Colonic mucosa (tissue), 4 donors: ENCODE measurements at regions not wholly inside any gene's neighbourhood (a gene's known extent, or its start where the extent isn't known, plus 50 kb on each side); places are given as distances from the start of the nearest gene placed in this dataset.

ENCODE experiments used
- DNase-seq: peaks from one replicate; pipeline ENCODE4 v3.0.0-alpha.2; 2020
- H3K27ac ChIP-seq: fragments of 200-600 bp; one replicate; pipeline ENCODE4 v1.8.0; 2021
- H3K27me3 ChIP-seq: fragments of 200-600 bp; one replicate; pipeline ENCODE4 v1.8.0; 2021
- H3K36me3 ChIP-seq: fragments of 200-600 bp; one replicate; pipeline ENCODE4 v1.8.0; 2021
- H3K4me1 ChIP-seq: fragments of 200-600 bp; one replicate; pipeline ENCODE4 v1.8.0; 2021; ENCODE audit warnings: mild to moderate bottlenecking
- H3K4me3 ChIP-seq: fragments of 200-600 bp; one replicate; pipeline ENCODE4 v1.8.0; 2021
- H3K9ac ChIP-seq, 2 donors: one replicate each; pipeline ENCODE4 v1.7.0; 2013; ENCODE audit warnings: control low read depth in 2 of 2, low read depth in 2 of 2, low read length in 2 of 2
- H3K9me3 ChIP-seq: fragments of 200-600 bp; one replicate; pipeline ENCODE4 v1.8.0; 2021
- CTCF ChIP-seq: fragments of 200-600 bp; IDR thresholded peaks from one replicate; pipeline ENCODE4 v1.8.0; 2022; ENCODE audit warnings: antibody characterized with exemption, mild to moderate bottlenecking
- intact Hi-C: fragments of 100-400 bp; cut with DNase I; formaldehyde crosslinking; loops from one replicate; pipeline ENCODE4 v1.14.1; 2022
- donor health status: healthy.
- donor health status: DM: no; HTN: no; CAD: no.
- donor health status: DM: no; HTN: no; CAD: no.

- H3K4me3 ChIP-seq, result no peak overlapping the region
- H3K4me1 ChIP-seq, result no peaks in the 10 kb centered on the region
- H3K27me3 ChIP-seq, result no peaks in the 10 kb centered on the region
- no peak overlapping the region for H3K9ac ChIP-seq
- no peak for DNase-seq
- no peak overlapping the region for H3K27ac ChIP-seq
- no peak for TF ChIP-seq CTCF
- H3K9me3 ChIP-seq, result no peaks in the 10 kb centered on the region
- H3K36me3 ChIP-seq, result no peaks in the 10 kb centered on the region
- intact Hi-C loops, result no loop called here
Observed at GRCh38 chr2:20567159-20567925, 83.6 kb downstream of the HS1BP3 start.
